ENCODE measurements at regions not wholly inside any gene's neighbourhood (a gene's known extent, or its start where the extent isn't known, plus 50 kb on each side); places are given as distances from the start of the nearest gene placed in this dataset.
"Not testable (repeated sequence)": the region's sequence is repeated elsewhere in the genome, so short reads cannot be mapped to it uniquely, and the experiment has no call there.

DNA sequence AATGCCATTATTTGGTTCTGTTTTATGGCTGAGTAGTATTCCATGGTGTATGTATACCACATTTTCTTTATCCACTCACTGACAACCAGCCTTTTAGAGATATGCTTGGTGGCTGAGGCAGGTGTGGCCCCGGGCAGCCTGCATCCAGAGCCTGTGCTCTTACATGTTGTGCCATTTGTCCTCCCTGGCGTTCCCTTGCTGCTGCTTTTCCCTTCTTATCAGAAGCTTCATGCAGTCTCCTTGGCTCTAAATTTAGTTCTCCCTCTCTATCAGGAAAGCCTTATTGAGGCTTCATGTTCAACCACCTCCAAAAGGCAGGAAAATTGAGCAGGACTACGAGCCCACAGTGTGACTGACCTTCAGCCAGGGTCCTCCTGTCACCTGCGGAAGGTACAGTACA is 131.7 kb upstream of the ITGA6 start:
- no peak for DNase-seq

DNA sequence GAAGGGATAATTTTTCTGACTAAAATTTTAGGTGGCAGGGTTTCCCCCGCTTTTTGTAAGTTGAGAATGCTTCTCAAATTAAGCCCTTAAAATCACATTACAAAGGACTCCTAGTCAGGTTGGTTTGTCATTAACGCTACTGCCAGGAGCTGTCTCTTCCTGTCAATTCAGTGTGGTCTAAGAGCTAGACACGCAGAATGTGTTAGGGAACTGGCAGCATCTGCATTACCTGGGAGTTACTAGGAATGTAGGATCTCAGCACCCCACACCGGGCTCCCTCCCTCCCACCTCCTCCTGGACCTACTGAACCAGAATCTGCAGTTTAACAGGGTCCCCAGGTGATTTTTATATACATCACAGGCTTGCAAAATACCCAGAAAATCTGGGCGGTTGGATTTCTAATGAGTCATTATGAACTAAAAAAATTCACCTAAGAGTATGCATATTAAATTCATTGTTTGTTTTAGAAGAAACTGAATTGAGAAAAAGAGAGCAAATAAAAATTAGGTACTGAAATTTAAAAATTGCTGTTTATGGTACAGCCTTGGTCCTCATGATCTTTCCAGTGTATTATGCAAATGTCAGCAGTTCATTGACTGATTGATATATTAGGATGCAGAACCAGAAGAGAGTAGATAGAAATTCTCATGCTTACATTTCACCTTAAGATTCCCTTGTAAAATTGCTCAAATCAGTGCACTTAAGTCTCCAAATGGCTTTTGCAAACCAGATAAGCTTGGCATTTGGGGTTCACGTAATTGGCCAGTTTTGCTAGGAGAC is 130.9 kb upstream of the ITGA6 start:
- no peak for DNase-seq

DNA sequence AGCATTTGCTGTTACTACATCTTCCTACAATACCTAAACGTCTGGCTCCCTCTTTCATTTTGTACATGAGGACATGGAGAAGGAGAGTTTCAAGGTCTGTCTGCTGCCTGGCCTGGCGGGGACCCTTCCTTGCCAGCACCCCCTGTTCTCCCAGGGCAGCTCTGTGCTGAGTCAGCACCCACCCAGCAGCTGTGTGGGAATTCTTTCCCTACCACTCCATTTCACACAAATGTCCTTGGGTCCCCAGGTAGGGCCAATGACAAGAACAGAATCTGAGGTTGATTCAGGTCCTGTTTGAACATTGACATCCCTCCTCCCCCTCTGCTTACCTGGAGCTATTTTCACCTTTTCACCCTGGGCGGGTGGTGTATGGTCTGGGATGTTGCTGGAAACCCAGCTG is 129.9 kb upstream of the ITGA6 start:
- no peak for DNase-seq

DNA sequence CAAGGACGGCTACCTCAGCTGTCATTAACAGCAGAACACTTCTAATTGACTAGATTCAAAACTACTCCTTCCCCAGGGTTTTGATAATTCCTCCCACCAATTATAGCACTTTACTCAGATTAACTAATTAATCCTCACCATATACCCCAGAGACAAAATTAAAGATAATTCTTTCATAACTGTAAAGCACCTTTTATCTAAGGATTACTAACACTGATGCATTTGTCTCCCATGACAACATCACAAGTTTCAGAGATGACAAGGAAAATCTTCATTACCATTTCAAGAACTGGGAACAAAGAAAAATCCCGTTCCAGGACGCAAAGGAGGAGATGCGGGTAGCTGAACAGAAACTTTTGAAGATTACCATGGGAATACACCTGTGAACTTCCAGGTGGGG is 129.4 kb upstream of the ITGA6 start:
- no peak for DNase-seq

DNA sequence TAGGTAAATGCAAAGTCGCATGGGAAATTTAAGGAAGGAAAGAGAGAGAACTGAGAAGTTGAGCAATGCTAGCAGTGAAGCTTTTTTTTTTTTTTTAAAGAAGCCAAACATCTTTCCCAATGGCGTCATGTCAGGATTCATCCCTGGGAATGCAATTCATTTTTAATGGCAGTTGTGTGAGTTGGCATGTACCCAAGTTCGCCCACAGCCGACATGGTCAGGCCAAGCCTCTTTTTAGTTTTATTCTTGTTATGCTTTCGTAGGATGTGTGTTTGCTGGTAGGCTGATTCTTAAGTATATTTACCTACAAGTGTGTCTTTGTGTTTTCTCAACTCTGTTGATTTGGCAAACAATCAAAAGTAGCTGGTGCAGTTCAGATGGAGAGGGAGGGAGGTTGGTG is 127.6 kb upstream of the ITGA6 start:
- no peak for DNase-seq

DNA sequence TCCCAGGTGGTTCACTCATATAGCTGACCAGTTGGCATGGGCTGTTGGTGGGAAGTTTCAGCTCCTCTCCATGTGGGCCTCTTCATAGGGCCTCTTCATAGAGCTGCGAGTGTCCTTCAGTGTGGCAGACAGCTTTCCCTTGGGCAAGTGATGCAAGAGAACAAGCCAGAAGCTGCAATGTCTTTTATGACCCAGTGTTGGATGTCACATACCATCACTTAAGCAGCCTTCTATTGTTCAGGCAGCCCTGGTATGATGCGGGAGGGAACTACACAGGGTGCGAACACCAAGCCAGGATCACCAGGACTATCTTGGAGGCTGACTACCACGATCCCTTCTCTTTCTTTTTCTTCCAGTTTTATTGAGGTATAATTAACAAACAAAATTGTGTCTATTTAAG is 126.5 kb upstream of the ITGA6 start:
- no peak for DNase-seq

DNA sequence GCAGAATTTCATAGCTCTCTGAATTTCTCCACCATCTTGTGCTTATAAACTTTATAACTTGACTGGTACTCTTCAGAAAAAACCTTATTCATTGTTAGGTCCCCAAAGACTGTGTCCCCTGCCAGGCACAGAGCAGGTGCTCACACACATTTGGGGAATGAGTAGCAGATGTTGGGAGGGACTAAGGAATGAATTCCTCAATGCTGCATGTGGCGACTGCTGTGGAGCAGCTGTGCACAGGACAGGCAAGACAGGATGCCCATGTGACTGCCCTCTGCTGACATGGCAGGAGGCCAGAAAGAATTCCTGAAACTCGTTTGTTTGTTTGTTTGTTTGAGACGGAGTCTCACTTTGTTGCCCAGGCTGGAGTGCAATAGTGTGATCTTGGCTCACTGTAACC is 122.3 kb upstream of the ITGA6 start:
- no peak for DNase-seq

DNA sequence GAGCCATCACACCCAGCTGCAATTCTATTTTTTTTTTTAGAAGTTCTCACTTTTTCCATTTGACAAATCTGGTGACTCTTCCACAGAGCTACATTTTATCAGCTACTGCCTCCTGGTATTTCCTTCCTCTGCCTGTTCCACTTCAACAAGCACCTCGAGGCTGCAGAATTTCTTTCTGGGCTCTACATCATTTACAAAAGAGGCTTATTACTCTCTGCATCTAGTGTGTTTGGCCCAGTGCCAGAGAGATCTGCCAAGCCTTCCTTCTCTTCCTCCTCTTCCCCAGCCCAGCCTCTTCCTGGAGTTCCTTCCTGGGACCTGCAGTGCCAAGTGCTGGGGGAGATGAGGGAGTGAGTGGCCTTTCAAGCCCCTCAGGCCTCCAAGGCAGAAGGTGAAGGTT is 119.6 kb upstream of the ITGA6 start:
- no peak for DNase-seq

DNA sequence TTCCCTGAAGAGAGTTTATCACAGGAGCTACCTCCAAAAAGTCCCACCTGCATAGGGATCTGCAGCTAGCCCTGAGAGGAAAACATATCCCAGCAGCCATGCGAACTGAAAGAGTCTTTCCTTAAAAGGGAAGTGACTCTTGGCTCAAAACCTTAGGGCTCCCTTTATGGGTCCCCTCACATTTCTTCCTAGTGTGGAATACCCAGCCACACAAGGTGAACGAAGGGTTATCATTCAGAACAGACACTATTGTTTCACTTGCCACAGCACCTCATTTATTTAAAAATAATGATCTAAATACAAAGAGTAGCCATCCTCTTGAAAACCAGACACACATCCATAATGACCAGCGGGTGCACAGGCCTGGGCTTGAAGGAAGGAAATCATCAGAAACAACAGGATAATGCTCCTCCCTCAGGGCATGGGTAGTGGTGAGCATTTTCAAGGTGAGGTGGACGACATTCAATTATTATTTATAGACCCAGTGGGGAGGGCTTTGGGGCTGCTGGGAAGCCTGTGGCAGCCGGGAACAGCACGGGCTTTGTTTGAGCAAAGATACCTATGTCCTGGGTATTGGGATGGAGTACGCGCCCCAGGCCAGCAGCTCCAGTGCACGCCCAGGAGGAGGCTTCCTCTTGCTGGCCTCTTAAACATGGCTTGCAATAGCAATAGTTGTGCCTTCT is 119.0 kb upstream of the ITGA6 start:
- DNase-seq: no peak

DNA sequence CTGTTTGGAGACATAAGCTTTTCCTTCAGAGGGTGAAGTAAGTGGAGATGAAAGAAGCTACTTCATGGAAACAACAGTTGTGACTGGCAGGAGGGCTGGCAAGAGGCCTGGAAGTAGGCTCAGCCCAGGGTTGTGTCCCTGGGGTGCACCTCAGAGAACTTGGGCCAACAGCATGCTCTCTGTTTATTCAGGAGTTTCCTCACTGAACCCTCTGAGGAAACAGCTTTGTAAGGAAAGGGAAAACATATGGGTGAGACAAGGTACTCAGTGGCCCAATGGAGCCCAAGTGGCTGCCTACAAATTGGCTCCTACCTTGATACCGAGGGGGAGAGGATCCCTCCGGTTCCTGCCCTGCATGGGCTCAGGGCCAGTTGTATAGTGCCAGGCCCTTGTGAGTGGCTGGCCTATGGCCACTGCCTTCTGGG is 115.5 kb upstream of the ITGA6 start:
- no peak for DNase-seq

DNA sequence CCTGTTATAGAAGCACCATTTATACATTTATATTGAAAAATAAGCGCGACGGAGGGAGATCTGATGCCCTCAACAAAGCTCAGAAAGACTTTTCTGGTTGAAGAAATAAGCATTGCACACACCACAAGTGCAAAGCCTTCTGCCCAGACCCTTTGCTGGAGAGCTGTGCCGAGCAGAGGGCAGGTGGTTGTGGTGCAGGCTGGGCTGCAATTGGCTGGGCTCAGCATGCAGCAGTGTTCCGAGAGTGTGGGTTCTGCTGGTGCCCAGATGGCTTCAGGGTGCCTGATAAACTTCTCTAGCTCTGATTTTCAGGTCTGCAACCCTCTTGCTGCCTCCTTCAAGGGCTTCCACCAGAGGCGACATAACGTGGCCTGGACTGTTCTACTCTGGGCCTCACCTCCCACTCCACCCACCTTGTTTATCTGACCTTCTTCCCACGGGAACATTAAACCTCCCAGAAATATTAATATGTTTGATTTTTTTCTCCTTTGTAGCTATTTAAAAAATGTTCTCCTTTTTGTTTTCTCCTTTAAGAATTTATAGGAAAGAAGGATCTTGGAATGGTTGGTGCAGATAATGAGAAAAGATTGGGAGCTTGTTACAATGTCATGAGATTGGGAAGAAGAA is 113.6 kb upstream of the ITGA6 start:
- DNase-seq: no peak

DNA sequence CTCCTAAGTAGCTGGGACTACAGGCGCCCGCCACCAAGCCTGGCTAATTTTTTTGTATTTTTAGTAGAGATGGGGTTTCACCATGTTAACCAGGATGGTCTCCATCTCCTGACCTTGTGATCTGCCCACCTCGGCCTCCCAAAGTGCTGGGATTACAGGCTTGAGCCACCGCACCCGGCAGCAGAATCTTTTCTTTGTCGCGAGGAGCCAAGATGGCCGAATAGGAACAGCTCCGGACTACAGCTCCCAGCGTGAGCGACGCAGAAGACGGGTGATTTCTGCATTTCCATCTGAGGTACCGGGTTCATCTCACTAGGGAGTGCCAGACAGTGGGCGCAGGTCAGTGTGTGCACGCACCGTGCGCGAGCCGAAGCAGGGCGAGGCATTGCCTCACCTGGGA is 112.3 kb upstream of the ITGA6 start:
- not testable (repeated sequence) for DNase-seq

DNA sequence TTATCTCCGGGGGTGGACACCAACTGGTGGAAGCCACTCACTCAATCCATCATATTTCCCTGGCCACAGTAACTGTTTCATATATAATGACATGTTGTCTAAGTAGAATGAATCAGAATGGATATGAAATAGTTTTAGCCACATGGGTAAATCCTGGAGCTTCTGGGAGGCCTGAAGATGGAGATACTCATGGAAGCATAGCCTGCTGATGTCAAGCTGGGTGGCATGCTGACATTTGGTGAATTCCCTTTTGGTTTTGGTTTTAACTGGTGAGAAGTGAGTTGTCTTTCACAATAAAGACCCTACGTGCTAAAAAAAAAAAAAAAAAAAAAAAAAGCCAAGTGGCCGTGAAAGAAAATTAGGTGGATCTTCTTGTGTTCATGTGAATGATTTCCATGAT is 105.3 kb upstream of the ITGA6 start:
- DNase-seq: no peak

DNA sequence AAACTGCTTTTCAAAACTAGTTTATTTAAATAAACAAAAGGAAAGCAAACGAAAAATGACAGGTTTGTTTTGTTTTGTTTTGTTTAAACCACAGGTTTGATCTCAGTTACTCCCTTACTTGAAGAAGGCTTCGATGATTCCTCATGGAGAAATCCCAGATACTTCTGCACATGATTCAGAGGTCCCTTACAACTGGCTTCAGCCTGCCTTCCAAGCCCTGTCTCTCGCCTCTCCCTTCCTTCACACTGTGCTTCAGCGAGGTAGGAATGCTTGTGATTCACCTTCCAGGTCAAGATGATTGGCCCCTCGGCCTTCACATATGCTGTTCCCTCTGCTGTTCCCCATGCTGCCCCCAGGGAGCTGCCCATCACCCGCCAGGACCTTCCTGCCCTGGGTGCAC is 104.1 kb upstream of the ITGA6 start:
- no peak for DNase-seq

DNA sequence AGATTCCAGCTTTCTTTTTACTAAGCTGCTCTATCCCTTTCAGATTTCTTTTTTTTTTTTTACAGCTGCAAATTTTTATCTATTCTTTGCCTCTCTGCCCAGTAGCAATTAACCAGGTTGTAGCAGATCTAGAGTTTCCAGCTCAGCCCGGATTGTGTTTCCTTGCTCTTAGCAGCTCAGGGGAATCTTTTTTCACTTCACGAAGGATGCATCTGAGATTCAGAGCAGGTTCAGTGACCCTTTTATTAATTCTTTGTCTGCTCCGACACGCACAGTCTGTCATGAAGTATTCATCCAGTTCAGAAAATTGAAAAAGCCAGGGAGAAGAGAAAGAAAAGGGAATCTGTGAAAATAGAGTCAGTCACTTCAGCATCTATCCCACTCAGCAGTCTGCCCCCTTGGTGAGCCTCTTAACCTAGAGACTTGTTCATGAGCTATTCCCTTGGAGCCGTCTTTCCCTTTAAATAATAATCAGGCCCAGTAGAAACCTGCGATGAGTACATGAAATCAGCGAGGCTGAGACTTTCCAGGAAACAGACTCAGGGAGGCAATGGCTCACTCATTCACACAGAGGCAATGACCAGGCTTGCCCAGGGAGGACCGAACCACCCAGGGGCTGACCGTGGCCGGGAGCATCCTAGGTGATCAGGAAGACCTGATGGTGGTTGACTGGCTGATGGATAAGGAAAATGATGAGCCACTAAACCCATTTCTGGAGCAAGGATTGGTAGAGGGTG is 103.4 kb upstream of the ITGA6 start:
- DNase-seq: no peak

DNA sequence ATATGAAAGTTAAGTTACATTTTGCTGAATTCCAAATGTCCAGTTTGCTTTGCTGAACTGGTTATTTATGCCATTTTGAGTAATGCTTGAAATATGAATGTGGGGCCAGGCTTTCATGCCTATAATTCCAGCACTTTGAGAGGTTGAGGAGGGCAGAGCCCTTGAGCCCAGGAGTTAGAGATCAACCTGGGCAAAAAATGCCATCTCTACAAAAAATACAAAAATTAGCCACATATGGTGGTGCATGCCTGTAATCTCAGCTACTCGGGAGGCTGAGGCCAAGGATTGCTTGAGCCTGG is 101.2 kb upstream of the ITGA6 start:
- DNase-seq: no peak

DNA sequence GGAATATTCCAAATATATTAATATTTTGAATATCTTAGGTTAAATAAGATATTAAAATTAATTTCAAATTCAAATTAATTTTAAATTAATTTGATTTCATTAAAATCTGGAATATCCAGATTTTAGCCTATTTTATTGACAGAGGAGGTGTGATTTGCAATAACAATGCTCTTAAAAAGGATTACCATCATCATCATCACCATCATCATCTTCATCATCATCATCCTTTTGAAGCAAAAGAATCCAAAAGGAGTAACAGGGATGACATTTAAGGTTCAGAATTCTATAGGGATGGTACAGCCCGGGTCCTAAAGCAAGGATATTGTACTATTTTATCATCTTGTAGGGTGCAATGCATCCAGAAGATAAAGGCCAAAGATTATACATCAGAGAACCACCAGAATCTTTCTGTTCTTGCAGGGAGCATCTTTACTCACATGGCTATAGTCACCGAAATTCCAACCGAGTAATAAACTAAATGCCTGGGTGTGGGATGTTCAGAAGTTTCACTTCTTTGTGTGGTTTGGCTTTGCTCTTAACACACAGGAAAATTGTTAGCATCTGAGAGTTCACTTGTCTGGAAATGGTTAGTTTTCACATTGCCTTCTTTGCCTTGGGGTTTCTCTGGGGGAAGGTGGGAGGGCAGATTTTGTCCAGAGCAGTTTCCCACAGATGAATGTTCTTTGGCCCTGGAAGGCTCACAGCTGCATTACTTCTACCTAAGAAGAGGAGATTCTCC is 99.1 kb upstream of the ITGA6 start:
- DNase-seq: no peak

DNA sequence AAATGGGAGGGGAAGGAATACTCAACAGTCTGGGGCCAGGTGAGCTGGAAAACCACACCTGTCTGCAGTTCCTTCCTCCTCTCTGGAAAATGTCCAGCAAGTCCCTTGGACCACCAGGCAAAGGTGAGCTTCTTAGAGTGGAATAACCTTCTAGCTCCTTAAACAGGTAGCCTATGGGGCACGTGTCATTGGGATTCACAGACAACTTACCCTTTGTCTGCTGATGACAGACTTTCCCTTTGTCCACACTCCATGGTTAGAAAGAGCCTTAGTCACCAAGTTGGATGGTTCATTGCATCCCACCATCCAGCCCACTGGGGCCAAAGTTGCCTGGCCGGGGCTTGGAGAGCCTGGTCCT is 98.0 kb upstream of the ITGA6 start:
- DNase-seq: no peak

DNA sequence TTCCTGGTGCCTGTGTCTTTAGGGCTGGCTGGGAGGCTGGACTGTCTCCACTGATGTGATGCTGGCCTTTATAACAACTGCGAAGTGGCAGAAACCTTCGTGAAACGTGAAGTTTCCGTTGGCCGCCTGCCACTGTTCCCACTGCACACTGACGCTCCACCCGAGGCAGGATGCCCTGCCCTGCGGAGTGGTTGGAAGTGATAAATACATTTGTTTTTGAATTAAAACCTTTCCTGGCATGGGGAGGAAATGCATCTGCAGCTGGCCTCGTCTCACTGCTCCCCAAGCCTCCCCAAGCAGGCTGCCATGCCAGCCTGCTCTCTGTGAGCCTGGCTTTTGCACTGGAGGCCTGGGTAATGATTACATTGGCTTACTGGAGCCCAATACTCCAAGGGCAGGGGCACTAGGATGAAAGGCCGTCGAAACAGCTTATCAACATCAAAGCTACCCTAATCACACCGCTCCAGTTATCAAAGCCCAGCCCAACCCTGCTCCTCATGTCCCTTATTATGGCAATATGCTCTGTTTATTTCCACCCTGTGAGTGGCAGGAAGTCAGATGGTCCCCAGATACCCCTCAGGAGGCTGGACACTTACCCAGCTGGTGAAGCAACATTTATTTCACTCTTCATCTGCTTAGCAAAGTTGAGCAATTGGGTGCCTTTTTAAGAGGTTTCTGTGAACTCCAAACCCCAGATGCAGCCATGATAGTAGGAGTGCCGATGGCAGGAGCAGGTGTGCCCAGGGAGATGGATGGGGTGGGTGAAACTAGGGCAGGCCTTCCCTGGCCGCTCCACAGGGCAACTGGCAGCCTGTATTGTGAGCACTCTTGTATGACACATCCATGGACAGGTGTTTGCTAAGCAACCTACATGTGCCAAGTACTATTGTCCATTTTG is 97.4 kb upstream of the ITGA6 start:
- no peak for DNase-seq

DNA sequence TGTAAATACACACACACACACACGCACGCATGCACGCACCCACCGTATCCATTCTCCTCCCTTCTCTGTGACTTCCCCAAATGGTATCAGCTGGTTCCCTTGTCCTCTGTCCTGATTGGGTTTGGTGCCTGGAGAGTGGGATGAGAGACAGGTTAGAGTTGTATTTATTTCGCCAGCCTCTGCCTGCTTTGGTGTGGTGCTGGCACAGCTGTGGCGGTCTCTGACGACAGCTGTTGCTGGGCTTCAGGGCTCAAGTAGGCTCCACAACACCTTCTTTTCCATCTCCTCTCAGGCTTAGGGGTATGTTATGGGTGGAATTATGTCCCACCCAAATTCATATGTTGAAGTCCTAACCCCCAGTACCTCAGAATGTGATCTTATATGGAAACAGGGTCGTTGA is 94.9 kb upstream of the ITGA6 start:
- DNase-seq: no peak

DNA sequence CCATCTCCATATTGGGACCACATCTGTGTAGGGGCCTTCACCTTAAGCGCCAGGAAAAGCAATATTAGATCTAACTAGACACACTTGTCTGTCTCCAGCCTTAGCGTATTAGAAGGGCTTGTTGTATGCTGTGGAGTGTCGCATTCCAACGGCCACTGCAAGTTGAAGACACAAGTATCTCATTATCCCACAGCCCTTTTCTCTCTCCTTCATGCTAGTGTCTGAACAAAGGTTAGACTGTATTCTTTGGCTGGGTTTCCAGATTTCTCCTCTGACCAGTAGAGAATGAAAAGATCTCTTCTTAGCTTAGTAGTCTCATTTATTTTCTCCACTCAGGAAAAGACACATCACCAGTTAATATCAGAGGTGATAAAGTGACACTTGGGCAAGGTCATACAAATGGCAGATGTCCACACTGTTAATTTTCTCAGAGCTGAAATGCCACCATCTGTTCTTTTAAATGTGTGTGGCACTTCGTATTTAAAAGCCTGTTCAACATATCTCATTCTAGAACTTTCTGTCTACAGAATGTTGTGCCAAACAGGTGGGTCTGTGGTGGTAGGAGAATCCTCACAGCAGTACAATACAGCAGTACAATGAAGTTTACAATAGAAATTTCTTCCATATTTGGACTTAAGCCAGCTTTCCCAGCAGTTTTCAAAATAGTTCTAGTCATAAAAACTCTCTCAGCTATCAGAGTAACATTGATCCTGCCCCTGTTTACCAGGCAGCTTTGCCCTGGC is 94.0 kb upstream of the ITGA6 start:
- no peak for DNase-seq

DNA sequence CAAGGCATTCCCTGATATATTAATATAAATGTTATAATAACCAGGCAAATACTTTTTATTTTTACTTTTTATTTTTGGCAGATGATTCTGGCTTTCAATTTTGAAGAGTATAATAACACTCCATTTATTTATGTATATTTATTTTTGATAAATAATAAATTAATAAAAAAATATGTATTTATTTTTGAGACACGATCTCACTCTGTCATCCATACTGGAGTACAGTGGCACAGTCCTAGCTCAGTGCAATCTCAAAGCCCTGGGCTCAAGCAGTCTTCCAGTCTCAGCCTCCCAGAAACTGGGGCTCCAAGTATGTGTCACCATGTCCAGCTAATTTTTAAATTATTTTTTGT is 93.4 kb upstream of the ITGA6 start:
- no peak for DNase-seq

Data from activated naive CD4-positive, alpha-beta T cell (primary cell).